Naive thymus-derived CD4-positive, alpha-beta T cell (primary cell): ENCODE measurements at regions not wholly inside any gene's neighbourhood (a gene's known extent, or its start where the extent isn't known, plus 50 kb on each side); places are given as distances from the start of the nearest gene placed in this dataset.

Source experiments
- ATAC-seq: fragments of 150-1000 bp; cut with Tn5 transposase; 2 replicates; pipeline ENCODE4 v1.10.0; 2021; ENCODE audit warnings: mild to moderate bottlenecking, moderate library complexity
- CTCF ChIA-PET: fragments of 350-600 bp; sonication (Branson Sonifier 250); formaldehyde crosslinking; loops from one replicate; lab custom pipeline; 2021; ENCODE audit warnings: antibody characterized with exemption; lab: Charles Lee
- POLR2A ChIA-PET: fragments of 350-600 bp; sonication (Branson Sonifier 250); formaldehyde crosslinking; loops from one replicate; lab custom pipeline; 2021; ENCODE audit warnings: antibody characterized with exemption, inconsistent platforms; lab: Charles Lee
- DNase-seq, 9 donors: peaks; one replicate each; pipeline versions ENCODE4 v3.0.0 to v3.0.0-alpha.2; 2020 to 2022; ENCODE audit warnings: mixed read lengths in 1 of 9
- H3K27ac ChIP-seq: one replicate; pipeline ENCODE4 v1.7.0; 2013; ENCODE audit warnings: mild to moderate bottlenecking, low read depth, low read length, moderate library complexity
- H3K27me3 ChIP-seq, 2 donors: one replicate each; pipeline ENCODE4 v1.7.0; 2013; ENCODE audit warnings: low read length in 2 of 2, mild to moderate bottlenecking in 2 of 2, moderate library complexity in 2 of 2; ENCODE audit not compliant: control insufficient read depth in 2 of 2, insufficient read depth in 2 of 2
- H3K36me3 ChIP-seq, 3 experiments: 1 replicate in 2 of 3; 2 replicates in 1 of 3; pipeline ENCODE4 v1.7.0; 2013; ENCODE audit warnings: low read length in 3 of 3, mild to moderate bottlenecking in 3 of 3, moderate library complexity in 1 of 3; ENCODE audit not compliant: insufficient read depth in 3 of 3, control insufficient read depth in 2 of 3
- H3K4me1 ChIP-seq, 2 donors: one replicate each; pipeline ENCODE4 v1.7.0; 2013; ENCODE audit warnings: low read length in 2 of 2, mild to moderate bottlenecking in 2 of 2, moderate library complexity in 1 of 2; ENCODE audit not compliant: control insufficient read depth in 2 of 2, insufficient read depth in 2 of 2
- H3K4me3 ChIP-seq: 2 replicates; pipeline ENCODE4 v1.7.0; 2013; ENCODE audit warnings: mild to moderate bottlenecking, low read length
- H3K9me3 ChIP-seq, 3 experiments: 1 replicate in 2 of 3; 2 replicates in 1 of 3; pipeline ENCODE4 v1.7.0; 2013; ENCODE audit warnings: low read length in 3 of 3; ENCODE audit not compliant: control insufficient read depth in 2 of 3
- H3K27ac Mint-ChIP-seq, 9 donors: one replicate each; pipeline ENCODE4 v1.8.0; 2020 to 2022; ENCODE audit warnings: mixed read lengths in 9 of 9, mild to moderate bottlenecking in 8 of 9, moderate library complexity in 5 of 9, inconsistent platforms in 2 of 9
- H3K27me3 Mint-ChIP-seq, 5 donors: one replicate each; pipeline ENCODE4 v1.8.0; 2021 to 2022; ENCODE audit warnings: mixed read lengths in 5 of 5, mild to moderate bottlenecking in 1 of 5
- H3K36me3 Mint-ChIP-seq, 5 donors: one replicate each; pipeline ENCODE4 v1.8.0; 2020 to 2022; ENCODE audit warnings: mixed read lengths in 5 of 5, mild to moderate bottlenecking in 3 of 5, inconsistent platforms in 1 of 5
- H3K4me1 Mint-ChIP-seq, 7 donors: one replicate each; pipeline ENCODE4 v1.8.0; 2020 to 2022; ENCODE audit warnings: mixed read lengths in 7 of 7, mild to moderate bottlenecking in 3 of 7, inconsistent platforms in 1 of 7
- H3K4me3 Mint-ChIP-seq, 10 donors: one replicate each; pipeline ENCODE4 v1.8.0; 2020 to 2022; ENCODE audit warnings: mild to moderate bottlenecking in 10 of 10, mixed read lengths in 10 of 10, moderate library complexity in 6 of 10, inconsistent platforms in 2 of 10
- H3K9me3 Mint-ChIP-seq, 11 donors: one replicate each; pipeline ENCODE4 v1.8.0; 2020 to 2022; ENCODE audit warnings: mixed read lengths in 11 of 11, mild to moderate bottlenecking in 4 of 11, inconsistent platforms in 1 of 11, moderate library complexity in 1 of 11
- intact Hi-C, 2 donors: fragments of 100-400 bp; cut with micrococcal nuclease; formaldehyde crosslinking; loops; one replicate each; pipeline ENCODE4 v1.15.1; 2023

GRCh38 chr15:66941108-66941711 lies 124.2 kb upstream of the SMAD3 start:
- Mint-ChIP-seq H3K27ac (no peak overlapping the region), H3K4me1 (peaks cover 0 to 7% (median 0%) of the 10 kb centered on the region in 7 donors), H3K9me3 (peaks cover 0 to 18% (median 4%) of the 10 kb centered on the region in 11 donors), H3K27me3 (peaks cover 0 to 4% (median 0%) of the 10 kb centered on the region in 5 donors), H3K36me3 (peaks cover 0 to 3% (median 0%) of the 10 kb centered on the region in 5 donors), H3K4me3 (no peak overlapping the region)
- H3K36me3 ChIP-seq, result no peaks in the 10 kb centered on the region
- ATAC-seq (no peak), DNase-seq (no peak)
- CTCF ChIA-PET, result interaction anchor here (0.5 to 1.1 kb wide), 3 partner anchors 182 to 359 kb away, joined by 3 to 10 read pairs (median 3); no protein-coding TSS in a partner anchor
- no peak overlapping the region for H3K27ac ChIP-seq
- H3K27me3 ChIP-seq, result no peaks in the 10 kb centered on the region
- H3K4me1 ChIP-seq, result no peaks in the 10 kb centered on the region
- intact Hi-C loops, result no loop called here
- no peak overlapping the region for H3K4me3 ChIP-seq
- POLR2A ChIA-PET, result no interaction called here
- peaks cover 0 to 13% (median 6%) of the 10 kb centered on the region in 3 experiments for H3K9me3 ChIP-seq

- H3K4me1 Mint-ChIP-seq, result peaks cover 0 to 11% (median 0%) of the 10 kb centered on the region in 7 donors
- no peaks in the 10 kb centered on the region for H3K4me1 ChIP-seq
- peaks cover 0 to 2% (median 0%) of the 10 kb centered on the region in 5 donors for H3K27me3 Mint-ChIP-seq
- ChIA-PET POLR2A (no interaction called here), CTCF (interaction anchor here (0.5 to 1.1 kb wide), 3 partner anchors 182 to 358 kb away, joined by 3 to 10 read pairs (median 3); no protein-coding TSS in a partner anchor)
- H3K9me3 ChIP-seq, result peaks cover 0 to 13% (median 6%) of the 10 kb centered on the region in 3 experiments
- H3K9me3 Mint-ChIP-seq, result peaks cover 0 to 16% (median 4%) of the 10 kb centered on the region in 11 donors
- peaks cover 0 to 3% (median 0%) of the 10 kb centered on the region in 5 donors for H3K36me3 Mint-ChIP-seq
- DNase-seq, result no peak
- no peaks in the 10 kb centered on the region for H3K27me3 ChIP-seq
- no peak overlapping the region for H3K4me3 ChIP-seq
- no peak overlapping the region for H3K27ac Mint-ChIP-seq
- H3K27ac ChIP-seq, result no peak overlapping the region
- H3K36me3 ChIP-seq, result no peaks in the 10 kb centered on the region
- no peak for ATAC-seq
- intact Hi-C loops, result no loop called here
- no peak overlapping the region for H3K4me3 Mint-ChIP-seq
These were observed 123.6 kb upstream of the SMAD3 start for GRCh38 chr15:66941791-66942190.

- intact Hi-C loops, result no loop called here
- CTCF ChIA-PET, result interaction anchor here (0.5 to 1.1 kb wide), 3 partner anchors 107 to 357 kb away, joined by 3 to 5 read pairs (median 3); no protein-coding TSS in a partner anchor
These were observed 122.6 kb upstream of the SMAD3 start for GRCh38 chr15:66942649-66943390.

GRCh38 chr15:66943456-66944095 lies 121.8 kb upstream of the SMAD3 start:
- ChIA-PET POLR2A (no interaction called here), CTCF (interaction anchor here (0.5 to 1.6 kb wide), 2 partner anchors 356 to 360 kb away, joined by 5 to 6 read pairs; no protein-coding TSS in a partner anchor)
- Histone ChIP-seq H3K27ac (no peak overlapping the region), H3K36me3 (no peaks in the 10 kb centered on the region), H3K4me1 (no peaks in the 10 kb centered on the region), H3K27me3 (no peaks in the 10 kb centered on the region), H3K9me3 (no peaks in the 10 kb centered on the region), H3K4me3 (no peak overlapping the region)
- Mint-ChIP-seq H3K36me3 (no peaks in the 10 kb centered on the region), H3K9me3 (no peaks in the 10 kb centered on the region), H3K4me3 (no peak overlapping the region), H3K4me1 (peaks cover 0 to 27% (median 4%) of the 10 kb centered on the region in 7 donors), H3K27me3 (no peaks in the 10 kb centered on the region), H3K27ac (no peak overlapping the region)
- ATAC-seq (no peak), DNase-seq (no peak)
- intact Hi-C loops, result no loop called here

More at GRCh38 chr15:66942649-66943390, 122.6 kb upstream of the SMAD3 start:
- H3K4me1 ChIP-seq, result no peaks in the 10 kb centered on the region
- no peaks in the 10 kb centered on the region for H3K27me3 ChIP-seq
- H3K4me3 ChIP-seq, result no peak overlapping the region
- peaks cover 0 to 5% (median 3%) of the 10 kb centered on the region in 11 donors for H3K9me3 Mint-ChIP-seq
- no peak for DNase-seq
- peaks cover 0 to 3% (median 0%) of the 10 kb centered on the region in 3 experiments for H3K9me3 ChIP-seq
- no peak for ATAC-seq
- peaks cover 0 to 3% (median 0%) of the 10 kb centered on the region in 5 donors for H3K36me3 Mint-ChIP-seq
- H3K27me3 Mint-ChIP-seq, result no peaks in the 10 kb centered on the region
- H3K4me1 Mint-ChIP-seq, result peaks cover 0 to 20% (median 4%) of the 10 kb centered on the region in 7 donors
- POLR2A ChIA-PET, result no interaction called here
- no peak overlapping the region for H3K27ac ChIP-seq
- H3K27ac Mint-ChIP-seq, result no peak overlapping the region
- H3K4me3 Mint-ChIP-seq, result no peak overlapping the region
- no peaks in the 10 kb centered on the region for H3K36me3 ChIP-seq

GRCh38 chr15:66944121-66944520 lies 121.3 kb upstream of the SMAD3 start:
- ChIA-PET CTCF (interaction anchor here (0.5 to 1.6 kb wide), 2 partner anchors 355 to 360 kb away, joined by 5 to 6 read pairs; no protein-coding TSS in a partner anchor), POLR2A (no interaction called here)
- H3K4me3 ChIP-seq, result no peak overlapping the region
- no peak overlapping the region for H3K27ac ChIP-seq
- Mint-ChIP-seq H3K4me3 (no peak overlapping the region), H3K27me3 (no peaks in the 10 kb centered on the region), H3K4me1 (peaks cover 0 to 31% (median 4%) of the 10 kb centered on the region in 7 donors), H3K9me3 (no peaks in the 10 kb centered on the region), H3K27ac (no peak overlapping the region), H3K36me3 (no peaks in the 10 kb centered on the region)
- no peaks in the 10 kb centered on the region for H3K27me3 ChIP-seq
- no peaks in the 10 kb centered on the region for H3K4me1 ChIP-seq
- intact Hi-C loops, result no loop called here
- no peaks in the 10 kb centered on the region for H3K36me3 ChIP-seq
- DNase-seq, result no peak
- ATAC-seq, result no peak
- no peaks in the 10 kb centered on the region for H3K9me3 ChIP-seq

GRCh38 chr15:66945286-66945685 lies 120.1 kb upstream of the SMAD3 start:
- POLR2A ChIA-PET, result no interaction called here
- CTCF ChIA-PET, result interaction anchor here (0.6 to 4.4 kb wide), 7 partner anchors 13 to 557 kb away, joined by 3 to 48 read pairs (median 8); no protein-coding TSS in a partner anchor

More at GRCh38 chr15:66945286-66945685, 120.1 kb upstream of the SMAD3 start:
- Mint-ChIP-seq H3K27me3 (peaks cover 0 to 2% (median 0%) of the 10 kb centered on the region in 5 donors), H3K9me3 (no peaks in the 10 kb centered on the region), H3K4me1 (peaks cover 0 to 30% (median 4%) of the 10 kb centered on the region in 7 donors), H3K36me3 (no peaks in the 10 kb centered on the region), H3K4me3 (no peak overlapping the region), H3K27ac (no peak overlapping the region)
- Histone ChIP-seq H3K4me3 (no peak overlapping the region), H3K27ac (no peak overlapping the region), H3K4me1 (no peaks in the 10 kb centered on the region), H3K36me3 (no peaks in the 10 kb centered on the region), H3K27me3 (no peaks in the 10 kb centered on the region), H3K9me3 (no peaks in the 10 kb centered on the region)
- intact Hi-C loops, result loop anchor here (5.0 kb wide), 2 partner anchors 122 to 307 kb away; partner anchors contain the start of genes SMAD3 (in 2 of the 2), AAGAB (in 1 of the 2) and IQCH (in 1 of the 2)
- DNase-seq (no peak), ATAC-seq (no peak)
